K562 (cell line): ENCODE measurements at regions not wholly inside any gene's neighbourhood (a gene's known extent, or its start where the extent isn't known, plus 50 kb on each side); places are given as distances from the start of the nearest gene placed in this dataset.

ENCODE experiments used
- BCOR ChIP-seq: fragments of 450-650 bp; IDR thresholded peaks from 2 replicates; pipeline ENCODE4 v1.6.1; 2016
- BRD4 ChIP-seq: fragments of 200-600 bp; sonication (generic); IDR thresholded peaks from 2 replicates; pipeline ENCODE4 v1.6.1; 2017; ENCODE audit warnings: inconsistent platforms
- CBX8 ChIP-seq: fragments of 200-600 bp; sonication (generic); IDR thresholded peaks from 2 replicates; pipeline ENCODE4 v1.6.1; 2012; ENCODE audit warnings: borderline replicate concordance, mixed run types, low read depth, mild to moderate bottlenecking, moderate library complexity, mixed read lengths, low read length, control low read depth, inconsistent platforms; ENCODE audit not compliant: poor library complexity, severe bottlenecking; ENCODE audit errors: extremely low read depth
- ID3 ChIP-seq, 2 experiments: fragments of 250-450 bp in 1 of 2; fragments of 450-650 bp in 1 of 2; sonication (Bioruptor Pico) in 1 of 2; IDR thresholded peaks; 2 replicates each; pipeline versions ENCODE4 v1.6.1 to v1.8.0; 2016 to 2021; ENCODE audit warnings: mild to moderate bottlenecking in 2 of 2, moderate library complexity in 2 of 2, missing compliant biosample characterization in 1 of 2, missing genetic modification characterization in 1 of 2
- NCOA2 ChIP-seq, 2 experiments: fragments of 450-650 bp; IDR thresholded peaks; 2 replicates each; pipeline ENCODE4 v1.6.1; 2018; ENCODE audit warnings: mild to moderate bottlenecking in 2 of 2, moderate library complexity in 1 of 2; ENCODE audit not compliant: partially characterized antibody in 2 of 2
- POLR2AphosphoS5 ChIP-seq: IDR thresholded peaks from 2 replicates; pipeline ENCODE4 v1.6.1; 2011; ENCODE audit warnings: mild to moderate bottlenecking, low read depth, low read length, moderate library complexity; ENCODE audit not compliant: control insufficient read depth, insufficient read depth
- RNF219 ChIP-seq: fragments of 250-450 bp; sonication (Bioruptor Pico); IDR thresholded peaks from 2 replicates; pipeline ENCODE4 v1.5.0; 2022; ENCODE audit warnings: mild to moderate bottlenecking
- SAFB ChIP-seq: fragments of 200-400 bp; formaldehyde crosslinking; IDR thresholded peaks from 2 replicates; pipeline ENCODE4 v1.6.1; 2017; ENCODE audit warnings: low read depth, low read length, borderline replicate concordance
- STAT6 ChIP-seq: sonication (generic); formaldehyde crosslinking; IDR thresholded peaks from 2 replicates; pipeline ENCODE4 v1.8.1; 2023; ENCODE audit warnings: mild to moderate bottlenecking, missing genetic modification reagents
- THAP7 ChIP-seq: fragments of 250-450 bp; sonication (Bioruptor Pico); IDR thresholded peaks from 2 replicates; pipeline ENCODE4 v1.5.0; 2021
- XRCC4 ChIP-seq: IDR thresholded peaks from one replicate; pipeline ENCODE4 v1.6.1; 2011; ENCODE audit not compliant: insufficient read depth, insufficient read length; ENCODE audit errors: extremely low read depth
- YY1 ChIP-seq, 3 experiments: IDR thresholded peaks; 2 replicates each; pipeline ENCODE4 v1.6.1; 2011; ENCODE audit warnings: low read length in 2 of 3, mild to moderate bottlenecking in 2 of 3, moderate library complexity in 2 of 3, borderline replicate concordance in 1 of 3, control low read depth in 1 of 3, low read depth in 1 of 3; ENCODE audit not compliant: insufficient read depth in 3 of 3, insufficient replicate concordance in 2 of 3, control insufficient read depth in 1 of 3, insufficient read length in 1 of 3; ENCODE audit errors: extremely low read depth in 1 of 3
- ZNF133 ChIP-seq: fragments of 250-450 bp; sonication (Bioruptor Pico); IDR thresholded peaks from 2 replicates; pipeline ENCODE4 v1.4.0; 2020; ENCODE audit warnings: mild to moderate bottlenecking
- ZNF3 ChIP-seq: fragments of 250-450 bp; sonication (Bioruptor Pico); IDR thresholded peaks from 2 replicates; pipeline ENCODE4 v1.5.0; 2021; ENCODE audit warnings: mild to moderate bottlenecking, moderate library complexity
- ZNF449 ChIP-seq: fragments of 250-450 bp; sonication (Bioruptor Pico); IDR thresholded peaks from 2 replicates; pipeline ENCODE4 v1.8.0; 2022; ENCODE audit warnings: moderate library complexity, mild to moderate bottlenecking, inconsistent platforms
- TF ChIP-seq, protein P1 (sequence below): fragments of 250-450 bp; sonication (Bioruptor Pico); IDR thresholded peaks from 2 replicates; pipeline ENCODE4 v1.4.0; 2020; ENCODE audit warnings: mild to moderate bottlenecking

DNA sequence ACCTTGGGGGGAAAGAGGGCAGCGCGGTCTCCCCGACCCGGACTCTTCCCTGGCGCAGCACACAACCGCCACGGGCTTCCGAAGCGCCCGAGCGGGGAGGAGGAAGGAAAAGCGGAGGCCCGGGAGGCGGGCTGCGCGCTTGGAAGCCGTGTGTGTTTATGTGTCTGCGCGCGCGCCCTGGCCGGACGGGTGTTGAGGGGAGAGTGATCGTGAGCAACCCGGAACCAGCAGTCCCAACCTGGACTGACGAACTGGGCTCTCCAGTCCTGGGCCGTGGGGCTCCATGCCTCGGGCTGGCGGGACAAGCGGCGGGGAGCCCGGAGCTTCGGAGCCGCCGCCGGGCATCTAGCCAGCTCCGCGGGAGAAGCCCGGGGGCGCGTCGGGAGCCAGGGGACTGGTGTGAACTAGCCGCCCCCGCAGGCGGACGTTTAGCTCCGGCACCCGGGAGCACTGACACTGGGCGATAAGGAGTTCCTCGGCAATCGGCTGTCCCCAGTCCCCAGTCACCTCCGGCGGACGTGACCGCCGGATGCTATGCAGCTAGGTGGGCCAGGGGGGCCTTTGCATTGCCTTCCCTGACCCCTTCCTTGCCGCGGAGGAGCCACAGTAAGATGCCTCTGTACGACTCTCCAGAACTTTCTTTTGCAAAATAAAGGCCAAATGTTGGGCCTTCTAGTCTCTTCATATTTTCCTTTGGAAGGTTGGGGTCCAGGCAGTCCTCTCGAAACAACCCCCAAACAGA lies 74.8 kb upstream of the BCOR start (continued):
- no peak for TF ChIP-seq NCOA2 (IDR thresholded peaks at IDR 0.05; ENCODE audit: partially characterized antibody in 2 of 2)
- TF ChIP-seq ID3 (CRISPR knock-in tag; IDR thresholded peaks at IDR 0.05) = no peak
- TF ChIP-seq ID3 (tag; IDR thresholded peaks at IDR 0.05) = 0 out of 2 replicates have a peak, but pooled peaks have one; percentile 33
- TF ChIP-seq POLR2AphosphoS5 = peak; percentile 80
- TF ChIP-seq THAP7 = no peak
- TF ChIP-seq BRD4 = peak; percentile 81; the same call in 1 of the 2 replicates
- no peak for TF ChIP-seq YY1 (IDR thresholded peaks at IDR 0.05; ENCODE audit: borderline replicate concordance in 1 of 3, control insufficient read depth in 1 of 3, extremely low read depth in 1 of 3, insufficient read depth in 3 of 3, insufficient read length in 1 of 3, insufficient replicate concordance in 2 of 3, low read depth in 1 of 3, low read length in 2 of 3)
- TF ChIP-seq RNF219 (CRISPR knock-in tag) = no peak
- no peak for TF ChIP-seq CBX8
- no peak for TF ChIP-seq STAT6 (CRISPR knock-in tag)
- TF ChIP-seq ZNF449 (CRISPR knock-in tag) = no peak
- TF ChIP-seq SAFB = no peak
- TF ChIP-seq ZNF3 (CRISPR knock-in tag) = no peak
- TF ChIP-seq XRCC4 = no peak
- TF ChIP-seq, protein P1, sequence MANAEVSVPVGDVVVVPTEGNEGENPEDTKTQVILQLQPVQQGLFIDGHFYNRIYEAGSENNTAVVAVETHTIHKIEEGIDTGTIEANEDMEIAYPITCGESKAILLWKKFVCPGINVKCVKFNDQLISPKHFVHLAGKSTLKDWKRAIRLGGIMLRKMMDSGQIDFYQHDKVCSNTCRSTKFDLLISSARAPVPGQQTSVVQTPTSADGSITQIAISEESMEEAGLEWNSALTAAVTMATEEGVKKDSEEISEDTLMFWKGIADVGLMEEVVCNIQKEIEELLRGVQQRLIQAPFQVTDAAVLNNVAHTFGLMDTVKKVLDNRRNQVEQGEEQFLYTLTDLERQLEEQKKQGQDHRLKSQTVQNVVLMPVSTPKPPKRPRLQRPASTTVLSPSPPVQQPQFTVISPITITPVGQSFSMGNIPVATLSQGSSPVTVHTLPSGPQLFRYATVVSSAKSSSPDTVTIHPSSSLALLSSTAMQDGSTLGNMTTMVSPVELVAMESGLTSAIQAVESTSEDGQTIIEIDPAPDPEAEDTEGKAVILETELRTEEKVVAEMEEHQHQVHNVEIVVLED (CRISPR knock-in tag) = no peak
- TF ChIP-seq BCOR = peak; percentile 80
- TF ChIP-seq ZNF133 (CRISPR knock-in tag) = no peak
